ENCODE measurements at regions not wholly inside any gene's neighbourhood (a gene's known extent, or its start where the extent isn't known, plus 50 kb on each side); places are given as distances from the start of the nearest gene placed in this dataset.
"Not testable (repeated sequence)": the region's sequence is repeated elsewhere in the genome, so short reads cannot be mapped to it uniquely, and the experiment has no call there.

DNA sequence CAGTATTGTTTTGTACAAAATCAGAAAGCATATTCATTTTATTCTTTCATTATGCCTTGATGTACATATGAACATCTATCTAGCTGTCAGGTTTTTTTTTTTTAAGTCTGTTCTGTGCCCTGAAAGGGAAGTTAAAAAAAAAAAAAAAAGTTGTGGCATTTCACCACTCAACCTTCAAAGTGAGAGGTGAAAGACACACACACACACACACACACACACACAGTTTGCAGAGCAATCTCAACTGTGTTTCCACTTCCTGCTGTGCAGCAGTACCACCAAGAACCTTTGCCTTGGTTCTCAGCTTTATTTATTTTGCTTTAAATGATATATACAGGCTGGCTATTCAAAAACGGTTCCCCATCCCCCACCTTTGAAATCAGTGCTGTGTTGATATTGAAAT, 955.6 kb downstream of the GATA3 start:
- no peak for DNase-seq

GRCh38 chr10:9010931-9011670, 956.6 kb downstream of the GATA3 start:
- no peak for DNase-seq

- no peak for DNase-seq
Measured at GRCh38 chr10:9012312-9012711, 957.8 kb downstream of the GATA3 start.

DNA sequence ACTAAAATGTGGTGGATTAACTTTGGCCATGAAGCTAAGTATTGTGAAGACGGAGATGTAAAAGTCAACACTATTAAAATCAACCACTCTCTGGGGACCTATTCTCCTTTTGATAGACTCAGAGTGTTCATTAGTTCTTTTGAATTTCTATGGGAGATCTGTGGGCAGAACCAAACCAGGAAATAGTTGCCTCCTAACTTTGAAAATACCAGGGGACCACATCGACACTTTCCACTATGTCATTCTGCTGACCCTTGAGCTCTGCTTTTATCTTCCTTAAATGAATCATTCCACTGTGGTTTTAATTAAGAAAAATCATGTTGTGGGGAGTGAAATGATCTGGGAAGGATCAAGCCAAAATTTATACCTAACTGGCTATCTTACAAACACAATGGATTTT, 960.5 kb downstream of the GATA3 start:
- no peak for DNase-seq

DNA sequence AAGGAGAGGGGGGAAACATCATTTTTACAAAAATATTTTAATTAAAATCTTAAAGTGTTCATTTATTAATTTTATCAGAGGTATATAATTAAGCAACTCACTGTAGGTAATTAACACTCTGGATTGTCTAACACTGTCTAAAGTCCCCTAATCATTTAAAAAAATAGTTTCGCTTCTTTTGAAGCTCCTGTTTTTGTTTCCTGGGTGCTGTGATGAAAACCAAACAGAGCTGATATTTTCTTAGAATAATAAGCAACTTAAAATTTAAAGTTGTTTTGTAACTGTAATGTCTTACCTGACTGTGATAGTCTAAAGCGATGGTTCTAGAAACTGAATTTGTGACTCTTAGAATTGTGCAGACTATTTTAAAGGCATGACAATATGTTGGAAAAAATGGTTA, 961.0 kb downstream of the GATA3 start:
- DNase-seq = no peak

DNA sequence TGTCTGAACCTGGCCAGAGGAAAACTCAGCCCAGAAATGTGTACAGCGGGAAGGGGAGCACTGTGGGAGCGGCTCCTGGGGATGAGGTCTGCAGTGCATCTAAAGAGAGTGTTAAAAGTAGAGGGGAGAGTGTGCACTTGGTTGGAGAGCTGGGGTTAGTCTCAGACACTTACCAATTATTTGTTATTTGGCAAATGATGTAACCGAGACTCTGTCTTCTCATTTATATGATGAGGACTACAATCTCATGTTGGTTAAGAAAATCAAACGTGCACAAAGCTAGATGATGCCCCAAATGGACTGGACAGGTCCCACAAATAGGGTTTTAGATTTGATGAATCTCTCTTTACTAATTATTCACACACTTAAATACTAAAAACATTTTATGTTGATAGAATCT, 962.4 kb downstream of the GATA3 start:
- DNase-seq = no peak

GRCh38 chr10:9018195-9019173, 964.0 kb downstream of the GATA3 start:
- DNase-seq = no peak

DNA sequence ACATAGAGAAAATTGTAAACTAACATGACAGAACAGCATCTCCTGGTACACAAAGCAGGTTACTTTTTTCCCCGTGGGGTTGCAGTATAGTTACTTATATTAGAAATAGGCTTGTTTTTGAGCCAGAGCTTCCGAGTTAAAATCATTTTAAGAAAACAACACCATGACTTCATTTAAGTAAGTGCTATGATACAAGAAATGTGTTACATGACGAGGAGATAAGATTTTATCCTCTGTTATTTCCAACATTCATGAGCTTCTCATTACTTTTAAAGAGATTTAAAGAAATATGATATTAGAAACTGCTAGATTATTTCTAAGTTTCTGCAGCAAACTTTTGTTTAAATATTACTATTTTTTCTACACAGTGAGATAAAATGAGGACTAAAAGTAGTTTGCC, 968.7 kb downstream of the GATA3 start:
- no peak for DNase-seq

GRCh38 chr10:9024210-9024609, 969.7 kb downstream of the GATA3 start:
- DNase-seq = no peak

DNA sequence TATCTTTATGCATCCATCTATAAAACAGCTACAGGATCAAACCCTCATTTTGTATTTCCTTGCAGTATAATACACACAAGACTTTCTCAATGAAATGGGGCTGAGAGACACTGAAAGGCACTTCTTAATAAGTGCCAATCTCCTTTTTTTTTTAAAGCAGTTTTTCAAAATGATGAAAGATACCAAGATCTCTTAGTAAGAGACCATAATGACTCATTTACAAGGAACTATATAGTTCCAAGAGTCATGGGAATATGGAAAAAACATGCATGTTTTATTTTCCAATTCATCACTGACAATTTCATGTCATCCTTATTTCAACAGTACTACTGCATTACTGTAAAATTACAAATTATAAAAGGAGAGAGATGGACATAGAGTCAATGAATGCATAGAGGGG, 973.7 kb downstream of the GATA3 start:
- DNase-seq = no peak

DNA sequence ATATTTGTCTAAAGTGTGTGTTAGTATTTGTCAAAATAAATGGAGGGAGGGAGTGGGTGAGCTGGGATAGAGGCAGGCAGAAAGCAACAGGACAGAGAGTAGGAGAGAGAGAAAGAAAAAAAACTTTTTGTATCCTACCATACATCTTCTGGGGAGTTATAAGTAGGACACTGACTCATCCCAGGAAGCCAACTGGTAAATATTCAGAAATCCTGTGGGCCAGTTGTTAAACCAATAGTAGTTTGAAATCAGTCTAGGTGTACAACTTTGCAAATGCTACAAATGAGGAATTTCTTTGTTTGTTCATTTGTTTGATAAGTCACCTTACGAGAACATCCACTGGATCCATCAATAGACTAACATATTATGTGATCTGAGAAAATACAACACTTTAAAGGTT, 980.9 kb downstream of the GATA3 start:
- no peak for DNase-seq

DNA sequence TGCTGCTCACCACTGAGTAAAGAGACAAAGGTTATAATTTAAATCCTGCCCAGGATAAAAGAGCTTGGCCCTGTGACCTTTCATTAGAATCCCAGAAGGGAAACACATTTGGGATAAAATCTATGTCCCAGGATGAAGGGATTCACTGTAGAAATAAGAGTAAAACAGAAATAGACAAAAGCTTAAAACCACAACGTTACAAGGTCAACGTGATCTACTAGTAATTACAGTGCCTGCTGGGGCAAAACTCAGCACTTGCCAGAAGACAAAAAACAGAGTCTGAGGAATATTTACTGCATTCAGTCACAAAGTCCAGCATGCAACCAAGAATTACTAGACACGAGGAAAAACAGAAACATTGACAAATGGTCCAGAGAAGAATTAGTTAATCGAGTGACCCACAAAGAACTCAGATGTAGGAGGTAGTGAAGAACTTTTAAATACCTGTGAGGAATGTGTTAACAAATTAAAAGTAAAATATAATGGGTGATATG, 982.3 kb downstream of the GATA3 start:
- no peak for DNase-seq

GRCh38 chr10:9038146-9038714, 983.7 kb downstream of the GATA3 start:
- no peak for DNase-seq

GRCh38 chr10:9043466-9043865, 989.0 kb downstream of the GATA3 start:
- no peak for DNase-seq

GRCh38 chr10:9045311-9045710, 990.8 kb downstream of the GATA3 start:
- DNase-seq = no peak

DNA sequence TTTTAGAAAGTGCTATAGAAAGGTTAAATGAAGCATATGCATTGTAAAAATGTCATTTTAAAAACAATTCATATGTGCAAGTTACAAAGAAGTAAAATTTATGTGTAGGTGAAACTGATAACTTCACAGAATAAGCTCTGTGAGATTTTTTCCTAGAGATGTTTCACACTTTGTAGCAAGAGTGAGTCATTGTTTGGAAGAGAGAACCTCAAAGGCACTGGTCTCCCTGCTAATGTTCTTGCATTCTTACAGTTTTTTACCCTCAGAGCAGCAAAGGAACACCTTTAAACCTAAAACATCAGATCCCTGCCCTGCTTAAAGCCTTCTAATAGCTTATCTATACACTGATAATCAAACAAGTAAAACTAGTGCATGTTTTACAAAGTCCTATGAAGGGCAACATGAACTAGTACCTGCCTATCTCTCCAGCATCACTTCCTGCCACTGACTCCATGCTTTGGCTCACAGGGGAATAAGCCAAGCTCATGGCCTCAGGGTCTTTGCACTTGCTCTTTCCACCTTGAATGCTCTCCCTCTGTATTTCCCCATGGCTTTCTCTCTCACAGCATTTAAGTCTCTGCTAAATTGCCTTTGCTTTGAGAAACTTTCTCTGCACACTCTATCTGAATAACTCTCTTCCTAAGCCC, 997.0 kb downstream of the GATA3 start:
- no peak for DNase-seq

DNA sequence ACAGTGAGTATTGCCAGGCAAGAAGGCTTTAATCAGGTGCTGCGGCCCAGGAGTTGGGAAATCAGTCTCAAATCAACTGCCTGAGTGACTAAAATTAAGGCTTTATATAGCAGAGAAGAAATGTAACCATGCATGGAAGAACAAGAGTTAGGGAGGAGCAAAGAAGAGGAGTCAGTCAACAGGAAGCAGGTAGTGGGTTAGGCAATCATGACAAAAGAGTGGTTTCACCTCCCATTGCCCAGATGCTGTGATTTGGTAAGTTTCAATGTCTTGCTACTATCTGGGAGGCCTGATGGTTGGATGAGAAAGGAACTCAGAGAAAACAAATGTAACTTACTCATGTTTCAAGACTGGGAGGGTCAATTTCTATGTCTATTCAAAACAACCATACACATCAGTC, 998.3 kb downstream of the GATA3 start:
- DNase-seq = no peak

- DNase-seq = no peak
Measured at GRCh38 chr10:9056521-9056920, 1002.0 kb downstream of the GATA3 start.

GRCh38 chr10:9057293-9057692, 1002.8 kb downstream of the GATA3 start:
- not testable (repeated sequence) for DNase-seq

GRCh38 chr10:9060314-9060713, 1005.8 kb downstream of the GATA3 start:
- no peak for DNase-seq

- DNase-seq = no peak
Measured at GRCh38 chr10:9061871-9062270, 1007.4 kb downstream of the GATA3 start.

- no peak for DNase-seq
Measured at GRCh38 chr10:9066152-9066551, 1011.7 kb downstream of the GATA3 start.

- no peak for DNase-seq
Measured at GRCh38 chr10:9068003-9068402, 1013.5 kb downstream of the GATA3 start.
